ENCODE measurements at regions not wholly inside any gene's neighbourhood (a gene's known extent, or its start where the extent isn't known, plus 50 kb on each side); places are given as distances from the start of the nearest gene placed in this dataset.

DNA sequence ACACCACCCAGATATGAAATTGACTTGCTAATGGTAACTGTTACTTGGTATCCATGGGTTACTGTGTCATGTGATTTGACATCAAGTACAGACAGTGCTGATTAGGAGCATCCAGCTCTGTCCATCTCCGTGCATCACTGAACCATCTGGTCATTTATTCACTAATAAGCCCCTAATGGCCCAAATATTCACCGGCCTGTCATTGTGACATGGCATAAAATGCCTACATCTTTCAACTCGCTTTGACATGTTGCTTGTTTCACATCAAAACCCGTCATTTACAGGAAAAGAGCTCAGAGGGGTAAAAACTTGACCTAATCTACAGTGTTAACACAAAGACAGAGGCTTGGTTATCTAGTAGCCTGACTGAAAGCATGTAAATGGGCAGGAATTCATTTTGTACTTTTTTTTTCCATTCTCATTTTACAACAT is 308.9 kb upstream of the ATP5MC3 start:
- DNase-seq (no peak), ATAC-seq (no peak)
- Histone ChIP-seq H3K27ac (ENCODE audit: low read length) (no peak overlapping the region), H3K27me3 (ENCODE audit: control insufficient read depth, insufficient read depth) (no peaks in the 10 kb centered on the region), H3K4me1 (ENCODE audit: control insufficient read depth, insufficient read depth, low read length) (no peaks in the 10 kb centered on the region), H3K9me3 (ENCODE audit: control insufficient read depth, low read length) (no peaks in the 10 kb centered on the region), H3K4me3 (ENCODE audit: low read length) (no peak overlapping the region)
- WGBS = 50% methylated on average over 4 of the region's 4 CpGs
- intact Hi-C loops (cut with DNase I) = no loop called here

GRCh38 chr2:175478096-175478768 is 296.7 kb upstream of the ATP5MC3 start:
- DNase-seq = no peak
- Histone ChIP-seq H3K4me1 (ENCODE audit: control insufficient read depth, insufficient read depth, low read length) (no peaks in the 10 kb centered on the region), H3K27ac (ENCODE audit: low read length) (no peak overlapping the region), H3K27me3 (ENCODE audit: control insufficient read depth, insufficient read depth) (no peaks in the 10 kb centered on the region), H3K9me3 (ENCODE audit: control insufficient read depth, low read length) (no peaks in the 10 kb centered on the region), H3K4me3 (ENCODE audit: low read length) (no peak overlapping the region)
- 78% methylated on average over 8 of the region's 8 CpGs for WGBS
- no peak for ATAC-seq
- intact Hi-C loops (cut with DNase I) = no loop called here

GRCh38 chr2:175476948-175477347 is 295.4 kb upstream of the ATP5MC3 start:
- intact Hi-C loops (cut with DNase I) = no loop called here
- ATAC-seq (no peak), DNase-seq (no peak)
- Histone ChIP-seq H3K4me3 (ENCODE audit: low read length) (no peak overlapping the region), H3K27ac (ENCODE audit: low read length) (no peak overlapping the region), H3K27me3 (ENCODE audit: control insufficient read depth, insufficient read depth) (no peaks in the 10 kb centered on the region), H3K4me1 (ENCODE audit: control insufficient read depth, insufficient read depth, low read length) (no peaks in the 10 kb centered on the region), H3K9me3 (ENCODE audit: control insufficient read depth, low read length) (no peaks in the 10 kb centered on the region)
- WGBS = 62% methylated on average over 8 of the region's 8 CpGs

- no peak for DNase-seq
- Histone ChIP-seq H3K27me3 (ENCODE audit: control insufficient read depth, insufficient read depth) (no peaks in the 10 kb centered on the region), H3K4me3 (ENCODE audit: low read length) (no peak overlapping the region), H3K9me3 (ENCODE audit: control insufficient read depth, low read length) (no peaks in the 10 kb centered on the region), H3K4me1 (ENCODE audit: control insufficient read depth, insufficient read depth, low read length) (no peaks in the 10 kb centered on the region), H3K27ac (ENCODE audit: low read length) (no peak overlapping the region)
- 89% methylated on average over 1 of the region's 1 CpG for WGBS
- ATAC-seq = no peak
- intact Hi-C loops (cut with DNase I) = no loop called here
Measured at GRCh38 chr2:175476374-175476773, 294.9 kb upstream of the ATP5MC3 start.

GRCh38 chr2:175475130-175475529 is 293.6 kb upstream of the ATP5MC3 start:
- Histone ChIP-seq H3K4me1 (ENCODE audit: control insufficient read depth, insufficient read depth, low read length) (no peaks in the 10 kb centered on the region), H3K27me3 (ENCODE audit: control insufficient read depth, insufficient read depth) (no peaks in the 10 kb centered on the region), H3K27ac (ENCODE audit: low read length) (no peak overlapping the region), H3K9me3 (ENCODE audit: control insufficient read depth, low read length) (no peaks in the 10 kb centered on the region), H3K4me3 (ENCODE audit: low read length) (no peak overlapping the region)
- ATAC-seq (no peak), DNase-seq (no peak)
- 85% methylated on average over 6 of the region's 6 CpGs for WGBS
- intact Hi-C loops (cut with DNase I) = no loop called here

- Histone ChIP-seq H3K4me1 (ENCODE audit: control insufficient read depth, insufficient read depth, low read length) (no peaks in the 10 kb centered on the region), H3K27me3 (ENCODE audit: control insufficient read depth, insufficient read depth) (no peaks in the 10 kb centered on the region), H3K4me3 (ENCODE audit: low read length) (no peak overlapping the region), H3K27ac (ENCODE audit: low read length) (no peak overlapping the region), H3K9me3 (ENCODE audit: control insufficient read depth, low read length) (no peaks in the 10 kb centered on the region)
- ATAC-seq = no peak
- no peak for DNase-seq
- intact Hi-C loops (cut with DNase I) = no loop called here
- WGBS = 69% methylated on average over 7 of the region's 7 CpGs
Measured at GRCh38 chr2:175468431-175469098, 287.1 kb upstream of the ATP5MC3 start.

DNA sequence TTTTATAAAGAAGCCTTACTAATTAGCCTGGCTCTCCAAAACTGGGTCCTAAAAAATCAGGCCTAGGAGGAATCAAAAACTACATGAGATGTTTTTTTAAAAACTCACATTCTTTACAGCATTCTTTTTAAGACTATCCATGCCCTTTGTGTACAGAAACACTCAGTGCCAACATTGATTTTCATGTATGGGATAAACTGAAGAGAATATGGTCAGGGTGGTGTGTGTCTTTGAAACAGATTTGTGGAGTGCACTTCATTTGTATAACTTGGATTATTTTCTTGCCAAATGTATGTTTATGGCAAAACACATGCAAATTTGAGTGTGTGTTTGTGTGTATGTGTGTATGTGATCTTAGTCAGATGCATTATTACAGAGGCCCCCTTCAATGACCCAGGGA is 283.6 kb upstream of the ATP5MC3 start:
- intact Hi-C loops (cut with DNase I) = no loop called here
- DNase-seq (no peak), ATAC-seq (no peak)
- H3K4me1 ChIP-seq (ENCODE audit: control insufficient read depth, insufficient read depth, low read length) = no peaks in the 10 kb centered on the region
- no peak overlapping the region for H3K4me3 ChIP-seq (ENCODE audit: low read length)
- peaks cover 2% of the 10 kb centered on the region for H3K9me3 ChIP-seq (ENCODE audit: control insufficient read depth, low read length)
- no peak overlapping the region for H3K27ac ChIP-seq (ENCODE audit: low read length)
- no peaks in the 10 kb centered on the region for H3K27me3 ChIP-seq (ENCODE audit: control insufficient read depth, insufficient read depth)

DNA sequence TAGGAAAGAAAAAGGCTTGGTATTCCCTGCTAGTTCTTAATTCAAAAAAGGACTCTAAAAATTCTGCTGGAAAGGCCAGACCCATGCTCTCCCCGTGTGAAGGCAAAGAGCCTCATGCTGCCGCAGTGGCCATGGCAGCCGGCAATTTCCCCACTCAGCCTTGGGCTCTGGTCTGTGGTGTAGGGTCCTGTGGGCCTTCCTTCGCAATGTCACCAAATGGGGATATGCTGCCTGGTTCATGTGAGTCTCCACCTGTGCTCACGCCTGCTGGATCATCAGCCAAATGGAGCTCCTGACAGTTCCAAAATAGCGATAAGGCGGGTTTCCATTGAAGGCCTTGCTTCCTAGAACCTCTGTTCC is 282.8 kb upstream of the ATP5MC3 start:
- WGBS = 93% methylated on average over 7 of the region's 7 CpGs
- intact Hi-C loops (cut with DNase I) = no loop called here

DNA sequence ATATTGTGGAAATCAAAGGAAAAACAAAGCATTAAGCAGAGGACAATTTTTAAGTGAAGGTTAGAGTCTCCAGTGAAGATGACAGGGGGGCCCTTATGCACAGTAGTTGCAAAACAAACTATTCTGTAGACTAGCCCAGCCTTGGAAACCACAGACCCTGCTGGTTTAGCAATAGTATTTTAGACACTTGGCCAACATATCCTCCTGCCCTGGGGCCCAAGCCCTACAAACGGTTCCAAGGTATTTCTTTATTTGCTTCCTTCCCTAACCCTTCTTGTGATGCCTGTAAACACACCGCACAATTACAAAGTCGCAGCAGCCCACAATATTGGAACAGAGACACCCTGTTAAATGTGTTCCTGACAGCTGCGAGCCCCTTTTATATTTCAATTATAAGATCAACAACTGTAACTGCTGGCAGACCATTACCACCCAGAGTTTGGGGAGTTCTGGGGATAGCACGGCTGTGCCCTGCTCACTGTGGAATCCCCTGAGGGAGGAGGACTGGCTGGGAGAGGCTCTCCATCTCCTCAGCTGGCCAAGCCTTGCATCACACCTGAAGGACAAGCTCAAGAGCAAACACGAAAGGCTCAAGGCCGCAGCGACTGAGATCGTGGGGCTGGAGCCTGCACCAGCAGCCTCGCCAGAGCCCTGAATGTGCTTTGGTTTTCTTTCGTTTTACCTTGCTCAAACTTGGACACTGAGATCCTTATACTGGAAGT is 282.2 kb upstream of the ATP5MC3 start:
- 80% methylated on average over 11 of the region's 11 CpGs for WGBS
- Histone ChIP-seq H3K27me3 (ENCODE audit: control insufficient read depth, insufficient read depth) (no peaks in the 10 kb centered on the region), H3K9me3 (ENCODE audit: control insufficient read depth, low read length) (peaks cover 2% of the 10 kb centered on the region), H3K27ac (ENCODE audit: low read length) (no peak overlapping the region), H3K4me1 (ENCODE audit: control insufficient read depth, insufficient read depth, low read length) (no peaks in the 10 kb centered on the region), H3K4me3 (ENCODE audit: low read length) (no peak overlapping the region)
- DNase-seq = no peak
- intact Hi-C loops (cut with DNase I) = no loop called here
- no peak for ATAC-seq

More for the DNA sequence above, 282.8 kb upstream of the ATP5MC3 start:
- Histone ChIP-seq H3K27ac (ENCODE audit: low read length) (no peak overlapping the region), H3K9me3 (ENCODE audit: control insufficient read depth, low read length) (peaks cover 2% of the 10 kb centered on the region), H3K27me3 (ENCODE audit: control insufficient read depth, insufficient read depth) (no peaks in the 10 kb centered on the region), H3K4me1 (ENCODE audit: control insufficient read depth, insufficient read depth, low read length) (no peaks in the 10 kb centered on the region), H3K4me3 (ENCODE audit: low read length) (no peak overlapping the region)
- DNase-seq = no peak
- no peak for ATAC-seq

GRCh38 chr2:175463169-175463568 is 281.7 kb upstream of the ATP5MC3 start:
- no peak overlapping the region for H3K4me3 ChIP-seq (ENCODE audit: low read length)
- ATAC-seq = no peak
- H3K4me1 ChIP-seq (ENCODE audit: control insufficient read depth, insufficient read depth, low read length) = no peaks in the 10 kb centered on the region
- DNase-seq = no peak
- intact Hi-C loops (cut with DNase I) = no loop called here
- no peak overlapping the region for H3K27ac ChIP-seq (ENCODE audit: low read length)
- 88% methylated on average over 2 of the region's 2 CpGs for WGBS
- H3K27me3 ChIP-seq (ENCODE audit: control insufficient read depth, insufficient read depth) = no peaks in the 10 kb centered on the region
- H3K9me3 ChIP-seq (ENCODE audit: control insufficient read depth, low read length) = peaks cover 2% of the 10 kb centered on the region

- Histone ChIP-seq H3K9me3 (ENCODE audit: control insufficient read depth, low read length) (peaks cover 2% of the 10 kb centered on the region), H3K4me1 (ENCODE audit: control insufficient read depth, insufficient read depth, low read length) (no peaks in the 10 kb centered on the region), H3K4me3 (ENCODE audit: low read length) (no peak overlapping the region), H3K27me3 (ENCODE audit: control insufficient read depth, insufficient read depth) (no peaks in the 10 kb centered on the region), H3K27ac (ENCODE audit: low read length) (no peak overlapping the region)
- intact Hi-C loops (cut with DNase I) = no loop called here
- 93% methylated on average over 3 of the region's 3 CpGs for WGBS
- no peak for ATAC-seq
- DNase-seq = no peak
Measured at GRCh38 chr2:175462246-175462645, 280.7 kb upstream of the ATP5MC3 start.
